DOHH2 (cell line): ENCODE measurements at regions not wholly inside any gene's neighbourhood (a gene's known extent, or its start where the extent isn't known, plus 50 kb on each side); places are given as distances from the start of the nearest gene placed in this dataset.

ENCODE experiments used
- H3F3A ChIP-seq: fragments of 200-600 bp; sonication (generic), shearing (Covaris generic); 2 replicates; pipeline ENCODE4 v1.6.0; 2016; ENCODE audit warnings: antibody characterized with exemption, mild to moderate bottlenecking; ENCODE audit not compliant: control insufficient read depth, insufficient read depth
- H3K27ac ChIP-seq: fragments of 200-600 bp; sonication (generic); 2 replicates; pipeline ENCODE4 v1.5.1; 2014; ENCODE audit warnings: low read depth, mild to moderate bottlenecking, low read length, moderate library complexity
- H3K27me3 ChIP-seq: fragments of 200-600 bp; sonication (generic); 2 replicates; pipeline ENCODE4 v1.6.1; 2014; ENCODE audit warnings: mild to moderate bottlenecking, low read length, mixed read lengths; ENCODE audit not compliant: control insufficient read depth
- H3K36me3 ChIP-seq: fragments of 200-600 bp; sonication (generic); 2 replicates; pipeline ENCODE4 v1.6.1; 2014; ENCODE audit warnings: mild to moderate bottlenecking, low read length, moderate library complexity, mixed read lengths; ENCODE audit not compliant: control insufficient read depth
- H3K4me1 ChIP-seq: fragments of 200-600 bp; sonication (generic); 2 replicates; pipeline ENCODE4 v1.6.1; 2014; ENCODE audit warnings: mild to moderate bottlenecking, low read length, mixed read lengths; ENCODE audit not compliant: control insufficient read depth
- H3K4me2 ChIP-seq: fragments of 200-600 bp; sonication (generic); 2 replicates; pipeline ENCODE4 v1.6.0; 2014; ENCODE audit warnings: mild to moderate bottlenecking, low read length, moderate library complexity
- H3K4me3 ChIP-seq: fragments of 200-600 bp; sonication (generic); 2 replicates; pipeline ENCODE4 v1.5.1; 2014; ENCODE audit warnings: mild to moderate bottlenecking, low read length, mixed read lengths
- H3K79me2 ChIP-seq: fragments of 200-600 bp; sonication (generic); 2 replicates; pipeline ENCODE4 v1.6.1; 2014; ENCODE audit warnings: mild to moderate bottlenecking, low read length, mixed read lengths; ENCODE audit not compliant: control insufficient read depth
- H3K9me2 ChIP-seq: fragments of 200-600 bp; sonication (generic); replicated peaks from 2 replicates; pipeline ENCODE4 v1.6.1; 2014; ENCODE audit warnings: mild to moderate bottlenecking, low read length, mixed read lengths; ENCODE audit not compliant: control insufficient read depth
- H3K9me3 ChIP-seq: fragments of 200-600 bp; sonication (generic); 2 replicates; pipeline ENCODE4 v1.6.1; 2014; ENCODE audit warnings: antibody characterized with exemption, low read length, mixed read lengths; ENCODE audit not compliant: control insufficient read depth, insufficient read depth
- H4K20me1 ChIP-seq: fragments of 200-600 bp; sonication (generic); 2 replicates; pipeline ENCODE4 v1.6.0; 2014; ENCODE audit warnings: low read depth, mild to moderate bottlenecking, antibody characterized with exemption, low read length, moderate library complexity; ENCODE audit not compliant: control insufficient read depth, insufficient read depth
- CTCF ChIP-seq: fragments of 200-600 bp; sonication (generic); IDR thresholded peaks from one replicate; pipeline ENCODE4 v1.5.1; 2014; ENCODE audit warnings: antibody characterized with exemption, mild to moderate bottlenecking, low read depth, low read length; ENCODE audit not compliant: poor library complexity, severe bottlenecking
- EZH2phosphoT487 ChIP-seq: fragments of 200-600 bp; sonication (generic); IDR thresholded peaks from 2 replicates; pipeline ENCODE4 v1.6.1; 2017; ENCODE audit warnings: borderline replicate concordance, mild to moderate bottlenecking, antibody characterized with exemption, low read length, moderate library complexity, mixed read lengths

GRCh38 chr14:98146416-98146815, 1125.6 kb downstream of the BCL11B start:
- H3K9me3 ChIP-seq, result no peaks in the 10 kb centered on the region
- H3K79me2 ChIP-seq, result no peaks in the 10 kb centered on the region
- no peak overlapping the region for H3K4me2 ChIP-seq
- no peaks in the 10 kb centered on the region for H3F3A ChIP-seq
- H3K9me2 ChIP-seq, result no peaks in the 10 kb centered on the region
- H4K20me1 ChIP-seq, result no peaks in the 10 kb centered on the region
- H3K27me3 ChIP-seq, result no peaks in the 10 kb centered on the region
- no peaks in the 10 kb centered on the region for H3K4me1 ChIP-seq
- H3K36me3 ChIP-seq, result no peaks in the 10 kb centered on the region
- no peak overlapping the region for H3K4me3 ChIP-seq
- no peak for TF ChIP-seq EZH2phosphoT487
- TF ChIP-seq CTCF, result no peak
- no peak overlapping the region for H3K27ac ChIP-seq

GRCh38 chr14:98154254-98154653, 1117.7 kb downstream of the BCL11B start:
- Histone ChIP-seq H3K27ac (no peak overlapping the region), H3K9me3 (no peaks in the 10 kb centered on the region), H3K4me1 (no peaks in the 10 kb centered on the region), H3F3A (no peaks in the 10 kb centered on the region), H3K4me3 (no peak overlapping the region), H3K27me3 (no peaks in the 10 kb centered on the region), H3K36me3 (no peaks in the 10 kb centered on the region), H3K79me2 (no peaks in the 10 kb centered on the region), H4K20me1 (no peaks in the 10 kb centered on the region), H3K9me2 (no peaks in the 10 kb centered on the region), H3K4me2 (no peak overlapping the region)
- no peak for TF ChIP-seq CTCF

GRCh38 chr14:98156411-98156810, 1115.6 kb downstream of the BCL11B start:
- Histone ChIP-seq H3K9me2 (no peaks in the 10 kb centered on the region), H3F3A (no peaks in the 10 kb centered on the region), H3K4me2 (no peak overlapping the region), H3K9me3 (no peaks in the 10 kb centered on the region), H3K36me3 (no peaks in the 10 kb centered on the region), H3K27me3 (no peaks in the 10 kb centered on the region), H3K4me1 (no peaks in the 10 kb centered on the region), H3K27ac (no peak overlapping the region), H3K79me2 (no peaks in the 10 kb centered on the region), H4K20me1 (no peaks in the 10 kb centered on the region), H3K4me3 (no peak overlapping the region)
- TF ChIP-seq CTCF, result no peak
- TF ChIP-seq EZH2phosphoT487, result no peak

- no peaks in the 10 kb centered on the region for H3K27me3 ChIP-seq
- no peak overlapping the region for H3K4me2 ChIP-seq
- no peaks in the 10 kb centered on the region for H3F3A ChIP-seq
- H3K9me3 ChIP-seq, result no peaks in the 10 kb centered on the region
- H3K4me3 ChIP-seq, result no peak overlapping the region
- H3K79me2 ChIP-seq, result no peaks in the 10 kb centered on the region
- no peaks in the 10 kb centered on the region for H3K4me1 ChIP-seq
- H3K27ac ChIP-seq, result no peak overlapping the region
- H3K36me3 ChIP-seq, result no peaks in the 10 kb centered on the region
- H3K9me2 ChIP-seq, result no peaks in the 10 kb centered on the region
- no peaks in the 10 kb centered on the region for H4K20me1 ChIP-seq
- no peak for TF ChIP-seq CTCF
- no peak for TF ChIP-seq EZH2phosphoT487
Measured at GRCh38 chr14:98160901-98161300, 1111.1 kb downstream of the BCL11B start.
